B cell (primary cell): ENCODE measurements at regions not wholly inside any gene's neighbourhood (a gene's known extent, or its start where the extent isn't known, plus 50 kb on each side); places are given as distances from the start of the nearest gene placed in this dataset.

ENCODE experiments used
- ATAC-seq: fragments of 200-7000 bp; cut with Tn5 transposase; one replicate; pipeline ENCODE4 v1.10.0; 2021; ENCODE audit warnings: low read depth, mild to moderate bottlenecking, moderate number of reproducible peaks, moderate library complexity
- CTCF ChIA-PET: fragments of 350-600 bp; sonication (Branson Sonifier 250); formaldehyde crosslinking; loops from one replicate; lab custom pipeline; 2021; ENCODE audit warnings: antibody characterized with exemption, inconsistent platforms; lab: Charles Lee
- POLR2A ChIA-PET: fragments of 350-600 bp; sonication (Branson Sonifier 250); formaldehyde crosslinking; loops from one replicate; lab custom pipeline; 2021; ENCODE audit warnings: antibody characterized with exemption; lab: Charles Lee
- DNase-seq: peaks from one replicate; pipeline ENCODE4 v3.0.0; 2013
- H2AFZ ChIP-seq: 2 replicates; pipeline ENCODE4 v1.6.1; 2012; ENCODE audit warnings: mild to moderate bottlenecking, low read depth, low read length; ENCODE audit not compliant: insufficient read depth, poor library complexity, severe bottlenecking
- H3K27ac ChIP-seq, 2 donors: 1 replicate in 1 of 2; 2 replicates in 1 of 2; pipeline ENCODE4 v1.5.1; 2012 to 2013; ENCODE audit warnings: low read length in 2 of 2, mild to moderate bottlenecking in 2 of 2, moderate library complexity in 1 of 2
- H3K27me3 ChIP-seq, 4 experiments: fragments of 200-600 bp in 1 of 4; sonication (generic) in 1 of 4; replicated peaks in 1 of 4; 1 replicate in 2 of 4; 2 replicates in 2 of 4; pipeline versions ENCODE4 v1.6.1 to v1.7.0; 2013 to 2016; ENCODE audit warnings: low read length in 3 of 4, mild to moderate bottlenecking in 2 of 4, mixed read lengths in 1 of 4, moderate library complexity in 1 of 4; ENCODE audit not compliant: insufficient read depth in 4 of 4, control insufficient read depth in 3 of 4; ENCODE audit errors: control extremely low read depth in 1 of 4
- H3K36me3 ChIP-seq, 2 experiments: replicated peaks in 1 of 2; 1 replicate in 1 of 2; 2 replicates in 1 of 2; pipeline versions ENCODE4 v1.6.1 to v1.7.1; 2013; ENCODE audit warnings: low read length in 1 of 2; ENCODE audit not compliant: insufficient read depth in 2 of 2, control insufficient read depth in 1 of 2; ENCODE audit errors: control extremely low read depth in 1 of 2, extremely low read depth in 1 of 2
- H3K4me1 ChIP-seq, 2 donors: fragments of 200-600 bp in 1 of 2; sonication (generic) in 1 of 2; 1 replicate in 1 of 2; 2 replicates in 1 of 2; pipeline versions ENCODE4 v1.5.1 to v1.6.1; 2013 to 2017; ENCODE audit warnings: low read length in 2 of 2; ENCODE audit not compliant: control insufficient read depth in 2 of 2, insufficient read depth in 2 of 2
- H3K4me2 ChIP-seq: replicated peaks from 2 replicates; pipeline ENCODE3; 2012; ENCODE audit warnings: mild to moderate bottlenecking, low read depth, low read length; ENCODE audit not compliant: poor library complexity, severe bottlenecking
- H3K4me3 ChIP-seq, 5 experiments: fragments of 200-600 bp in 1 of 5; sonication (generic) in 1 of 5; 1 replicate in 3 of 5; 2 replicates in 2 of 5; pipeline versions ENCODE4 v1.5.1 to v1.7.0; 2011 to 2016; ENCODE audit warnings: low read length in 4 of 5, mild to moderate bottlenecking in 4 of 5, low read depth in 2 of 5, control low read depth in 1 of 5, moderate library complexity in 1 of 5; ENCODE audit not compliant: insufficient read depth in 1 of 5; ENCODE audit errors: control extremely low read depth in 1 of 5, extremely low read depth in 1 of 5
- H3K79me2 ChIP-seq: fragments of 200-600 bp; sonication (generic); one replicate; pipeline ENCODE4 v1.6.0; 2016; ENCODE audit warnings: low read length; ENCODE audit not compliant: control insufficient read depth, insufficient read depth
- H3K9ac ChIP-seq: fragments of 200-600 bp; sonication (generic); 2 replicates; pipeline ENCODE4 v1.6.1; 2017; ENCODE audit warnings: mild to moderate bottlenecking, low read length, moderate library complexity
- H3K9me3 ChIP-seq, 3 donors: one replicate each; pipeline versions ENCODE4 v1.6.1 to v1.7.1; 2013; ENCODE audit warnings: low read length in 2 of 3; ENCODE audit not compliant: control insufficient read depth in 2 of 3, insufficient read depth in 1 of 3; ENCODE audit errors: control extremely low read depth in 1 of 3
- H4K20me1 ChIP-seq: 2 replicates; pipeline ENCODE4 v1.6.0; 2012; ENCODE audit warnings: mild to moderate bottlenecking, low read length; ENCODE audit not compliant: insufficient read depth, control insufficient read depth, poor library complexity, severe bottlenecking
- H3K27ac Mint-ChIP-seq: one replicate; pipeline ENCODE4 v1.8.0; 2021; ENCODE audit warnings: mixed read lengths
- H3K27me3 Mint-ChIP-seq: one replicate; pipeline ENCODE4 v1.8.0; 2021; ENCODE audit warnings: mixed read lengths
- H3K4me1 Mint-ChIP-seq: one replicate; pipeline ENCODE4 v1.8.0; 2021; ENCODE audit warnings: mixed read lengths
- H3K4me3 Mint-ChIP-seq: one replicate; pipeline ENCODE4 v1.8.0; 2021; ENCODE audit warnings: mixed read lengths
- H3K9me3 Mint-ChIP-seq: one replicate; pipeline ENCODE4 v1.8.0; 2022; ENCODE audit warnings: mixed read lengths; ENCODE audit not compliant: insufficient read depth
- EZH2 ChIP-seq: IDR thresholded peaks from 2 replicates; pipeline ENCODE4 v1.6.1; 2012; ENCODE audit warnings: borderline replicate concordance, low read depth, mild to moderate bottlenecking, moderate library complexity, low read length; ENCODE audit not compliant: insufficient read depth, poor library complexity, severe bottlenecking
- WGBS: methylation state at CpG from one replicate; pipeline ENCODE4 v1.1.5; 2013; ENCODE audit warnings: missing lambda C conversion rate; ENCODE audit not compliant: insufficient coverage; 5-methylcytosine and 5-hydroxymethylcytosine counted together
- intact Hi-C: fragments of 100-400 bp; cut with micrococcal nuclease; formaldehyde crosslinking; loops from one replicate; pipeline ENCODE4 v1.10.0; 2022
- TF ChIP-seq, protein P1 (sequence below): fragments of 200-600 bp; IDR thresholded peaks from one replicate; pipeline ENCODE4 v1.8.0; 2022; ENCODE audit warnings: antibody characterized with exemption, mild to moderate bottlenecking

DNA sequence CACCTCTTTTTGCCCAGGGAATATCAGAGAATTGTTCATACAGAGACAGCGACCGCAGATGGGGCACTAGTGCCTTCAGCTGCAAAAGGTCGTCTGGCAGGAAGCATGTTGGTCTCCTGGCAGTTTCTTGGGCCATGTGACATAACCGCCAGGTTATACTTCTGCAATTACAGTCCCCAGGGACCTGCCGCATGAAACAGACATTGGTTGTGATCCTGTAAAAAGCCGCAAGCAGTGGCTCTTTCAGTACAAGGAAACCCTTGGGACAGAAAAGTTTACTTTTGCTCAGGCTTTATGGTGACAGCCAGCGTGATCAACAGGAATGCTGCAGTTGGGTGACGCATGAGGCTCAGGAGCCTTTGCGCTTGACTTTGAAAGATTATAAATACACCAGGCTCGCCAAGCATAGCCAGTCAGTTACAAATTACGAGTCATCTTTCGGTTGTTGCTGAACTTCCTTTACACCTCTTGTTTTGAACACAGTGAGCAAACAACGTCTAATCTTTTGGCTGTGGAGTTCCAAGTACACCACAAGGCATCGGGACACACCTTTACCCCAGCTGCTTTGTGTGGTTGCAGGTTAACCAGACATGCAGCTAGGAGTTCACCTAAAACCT, 50.5 kb upstream of the UBE2L5 start:
- peak; percentile 83 for ATAC-seq
- peaks cover 84% of the 10 kb centered on the region for H3K4me1 Mint-ChIP-seq
- no peaks in the 10 kb centered on the region for H3K9me3 Mint-ChIP-seq
- intact Hi-C loops: loop anchor here (1.0 to 5.0 kb wide), 10 partner anchors 24 to 774 kb away; partner anchors contain the start of genes KATNAL1, SLC7A1, UBE2L5 and USPL1
- peak; percentile 98 for DNase-seq
- Histone ChIP-seq H3K4me1 (peaks cover 75 to 81% of the 10 kb centered on the region in 2 donors), H3K4me3 (peak overlapping the region; percentile 13 to 47 (median 45)), H3K9ac (peak overlapping the region; percentile 32), H3K27me3 (no peaks in the 10 kb centered on the region), H3K36me3 (peaks cover 0 to 5% of the 10 kb centered on the region in 2 experiments), H3K4me2 (peak overlapping the region; percentile 79), H3K9me3 (no peaks in the 10 kb centered on the region), H4K20me1 (no peaks in the 10 kb centered on the region), H2AFZ (peak overlapping the region; percentile 25), H3K79me2 (peaks cover 5% of the 10 kb centered on the region), H3K27ac (peak overlapping the region; percentile 76 to 78)
- H3K27me3 Mint-ChIP-seq: no peaks in the 10 kb centered on the region
- H3K27ac Mint-ChIP-seq: peak overlapping the region; percentile 94
- CTCF ChIA-PET: interaction anchor here (0.6 to 8.9 kb wide), 19 partner anchors 11 to 247 kb away, joined by 3 to 93 read pairs (median 5); partner anchors contain the start of gene UBE2L5
- TF ChIP-seq, protein P1, sequence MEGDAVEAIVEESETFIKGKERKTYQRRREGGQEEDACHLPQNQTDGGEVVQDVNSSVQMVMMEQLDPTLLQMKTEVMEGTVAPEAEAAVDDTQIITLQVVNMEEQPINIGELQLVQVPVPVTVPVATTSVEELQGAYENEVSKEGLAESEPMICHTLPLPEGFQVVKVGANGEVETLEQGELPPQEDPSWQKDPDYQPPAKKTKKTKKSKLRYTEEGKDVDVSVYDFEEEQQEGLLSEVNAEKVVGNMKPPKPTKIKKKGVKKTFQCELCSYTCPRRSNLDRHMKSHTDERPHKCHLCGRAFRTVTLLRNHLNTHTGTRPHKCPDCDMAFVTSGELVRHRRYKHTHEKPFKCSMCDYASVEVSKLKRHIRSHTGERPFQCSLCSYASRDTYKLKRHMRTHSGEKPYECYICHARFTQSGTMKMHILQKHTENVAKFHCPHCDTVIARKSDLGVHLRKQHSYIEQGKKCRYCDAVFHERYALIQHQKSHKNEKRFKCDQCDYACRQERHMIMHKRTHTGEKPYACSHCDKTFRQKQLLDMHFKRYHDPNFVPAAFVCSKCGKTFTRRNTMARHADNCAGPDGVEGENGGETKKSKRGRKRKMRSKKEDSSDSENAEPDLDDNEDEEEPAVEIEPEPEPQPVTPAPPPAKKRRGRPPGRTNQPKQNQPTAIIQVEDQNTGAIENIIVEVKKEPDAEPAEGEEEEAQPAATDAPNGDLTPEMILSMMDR: no peak
- no peak for TF ChIP-seq EZH2
- POLR2A ChIA-PET: interaction anchor here (0.5 to 5.0 kb wide), 16 partner anchors 10 to 1660 kb away, joined by 3 to 36 read pairs (median 4); partner anchors contain the start of genes HMGB1, UBE2L5 and USPL1
- peak overlapping the region; percentile 91 for H3K4me3 Mint-ChIP-seq
- WGBS: under 1% methylated on average over 13 of the region's 14 CpGs
